Testis (tissue), 2 donors: ENCODE measurements at regions not wholly inside any gene's neighbourhood (a gene's known extent, or its start where the extent isn't known, plus 50 kb on each side); places are given as distances from the start of the nearest gene placed in this dataset.

Source experiments
- POLR2A ChIP-seq: fragments of 450-650 bp; IDR thresholded peaks from one replicate; pipeline ENCODE4 v1.6.1; 2017; ENCODE audit warnings: antibody characterized with exemption, mild to moderate bottlenecking, moderate library complexity
- TF ChIP-seq, protein P1 (sequence below), 3 experiments: fragments of 450-650 bp in 2 of 3; fragments of 200-600 bp in 1 of 3; sonication (generic) in 1 of 3; IDR thresholded peaks; one replicate each; pipeline ENCODE4 v1.5.1; 2016 to 2019; ENCODE audit warnings: antibody characterized with exemption in 3 of 3, mild to moderate bottlenecking in 2 of 3, moderate library complexity in 1 of 3

DNA sequence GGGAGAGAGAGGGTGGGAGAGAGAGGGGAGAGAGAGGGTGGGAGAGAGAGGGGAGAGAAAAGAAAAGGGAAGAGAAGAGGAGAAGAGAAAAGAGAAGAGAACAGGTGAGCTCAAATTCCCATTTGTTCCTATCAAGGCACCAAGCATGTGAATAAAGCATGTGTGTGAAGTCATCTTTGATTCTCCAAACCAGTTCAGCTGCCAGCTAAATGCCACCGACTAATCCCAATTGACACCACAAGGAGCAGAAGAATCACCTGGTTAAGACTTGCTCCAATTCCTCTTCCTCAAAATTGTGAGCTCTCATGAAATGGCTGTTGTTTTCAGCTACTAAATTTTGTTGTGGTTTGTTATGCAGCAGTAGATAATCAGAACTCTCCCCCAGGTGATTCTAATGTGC, 188.9 kb downstream of the TMX1 start:
- no peak for TF ChIP-seq POLR2A
- TF ChIP-seq, protein P1, sequence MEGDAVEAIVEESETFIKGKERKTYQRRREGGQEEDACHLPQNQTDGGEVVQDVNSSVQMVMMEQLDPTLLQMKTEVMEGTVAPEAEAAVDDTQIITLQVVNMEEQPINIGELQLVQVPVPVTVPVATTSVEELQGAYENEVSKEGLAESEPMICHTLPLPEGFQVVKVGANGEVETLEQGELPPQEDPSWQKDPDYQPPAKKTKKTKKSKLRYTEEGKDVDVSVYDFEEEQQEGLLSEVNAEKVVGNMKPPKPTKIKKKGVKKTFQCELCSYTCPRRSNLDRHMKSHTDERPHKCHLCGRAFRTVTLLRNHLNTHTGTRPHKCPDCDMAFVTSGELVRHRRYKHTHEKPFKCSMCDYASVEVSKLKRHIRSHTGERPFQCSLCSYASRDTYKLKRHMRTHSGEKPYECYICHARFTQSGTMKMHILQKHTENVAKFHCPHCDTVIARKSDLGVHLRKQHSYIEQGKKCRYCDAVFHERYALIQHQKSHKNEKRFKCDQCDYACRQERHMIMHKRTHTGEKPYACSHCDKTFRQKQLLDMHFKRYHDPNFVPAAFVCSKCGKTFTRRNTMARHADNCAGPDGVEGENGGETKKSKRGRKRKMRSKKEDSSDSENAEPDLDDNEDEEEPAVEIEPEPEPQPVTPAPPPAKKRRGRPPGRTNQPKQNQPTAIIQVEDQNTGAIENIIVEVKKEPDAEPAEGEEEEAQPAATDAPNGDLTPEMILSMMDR (IDR thresholded peaks at IDR 0.05) = no peak
